ENCODE measurements at regions not wholly inside any gene's neighbourhood (a gene's known extent, or its start where the extent isn't known, plus 50 kb on each side); places are given as distances from the start of the nearest gene placed in this dataset.

- Histone ChIP-seq H3K27me3 (ENCODE audit: control insufficient read depth in 2 of 2, insufficient read depth in 2 of 2, low read length in 2 of 2) (no peaks in the 10 kb centered on the region), H3K9me3 (replicated peaks; ENCODE audit: control insufficient read depth, insufficient read depth, low read depth, low read length) (no peaks in the 10 kb centered on the region; the same call in none of the 2 replicates), H3K79me2 (ENCODE audit: control insufficient read depth, insufficient read depth, low read length) (no peaks in the 10 kb centered on the region), H3K9ac (ENCODE audit: insufficient read depth in 1 of 2, low read depth in 2 of 2, low read length in 2 of 2) (no peak overlapping the region), H3K36me3 (ENCODE audit: control insufficient read depth, insufficient read depth, low read length) (no peaks in the 10 kb centered on the region), H3K4me2 (ENCODE audit: insufficient read depth, low read length) (no peak overlapping the region), H2AFZ (ENCODE audit: low read depth, low read length) (no peak overlapping the region), H3K9me1 (ENCODE audit: control insufficient read depth, insufficient read depth, low read length) (no peaks in the 10 kb centered on the region), H3K4me1 (replicated peaks in 1 of 2; ENCODE audit: control insufficient read depth in 2 of 2, insufficient read depth in 2 of 2, low read length in 2 of 2) (no peaks in the 10 kb centered on the region), H3K4me3 (no peak overlapping the region), H4K20me1 (replicated peaks; ENCODE audit: control insufficient read depth, insufficient read depth, low read length) (no peaks in the 10 kb centered on the region), H3K27ac (ENCODE audit: extremely low read depth, low read depth, low read length) (no peak overlapping the region)
- no peak for ATAC-seq
- intact Hi-C loops (cut with micrococcal nuclease) (no loop called here), in situ Hi-C loops (cut with MboI) (no loop called here)
- no TSS peak for BruUV-seq (replicated peaks)
- TF ChIP-seq CCNT2 (IDR thresholded peaks at IDR 0.05; ENCODE audit: borderline replicate concordance, extremely low read depth, insufficient read length, low read depth, low read length) = no peak
- TF ChIP-seq CHCHD3 (CRISPR knock-in tag; IDR thresholded peaks at IDR 0.05) = no peak
- TF ChIP-seq ESRRA (IDR thresholded peaks at IDR 0.05; ENCODE audit: borderline replicate concordance, low read depth) = no peak
- no peak for TF ChIP-seq ZSCAN32 (CRISPR knock-in tag; IDR thresholded peaks at IDR 0.05)
- TF ChIP-seq STAT5A (IDR thresholded peaks at IDR 0.05; ENCODE audit: borderline replicate concordance, low read length) = no peak
- TF ChIP-seq MBD2 (IDR thresholded peaks at IDR 0.05; ENCODE audit: borderline replicate concordance, low read depth) = no peak
- no peak for FAIRE-seq
- ChIA-PET CTCF (ENCODE audit: low intra/inter-chr PET ratio) (no interaction called here), POLR2A (no interaction called here)
- 11% methylated on average over 1 of the region's 1 CpG for WGBS (ENCODE audit: insufficient coverage, low coverage, missing lambda C conversion rate)
- DNase-seq (ENCODE audit: extremely low read depth in 1 of 4, low spot score in 3 of 4) = no peak
Measured at GRCh38 chr1:194288238-194288637, 1101.8 kb upstream of the B3GALT2 start.

DNA sequence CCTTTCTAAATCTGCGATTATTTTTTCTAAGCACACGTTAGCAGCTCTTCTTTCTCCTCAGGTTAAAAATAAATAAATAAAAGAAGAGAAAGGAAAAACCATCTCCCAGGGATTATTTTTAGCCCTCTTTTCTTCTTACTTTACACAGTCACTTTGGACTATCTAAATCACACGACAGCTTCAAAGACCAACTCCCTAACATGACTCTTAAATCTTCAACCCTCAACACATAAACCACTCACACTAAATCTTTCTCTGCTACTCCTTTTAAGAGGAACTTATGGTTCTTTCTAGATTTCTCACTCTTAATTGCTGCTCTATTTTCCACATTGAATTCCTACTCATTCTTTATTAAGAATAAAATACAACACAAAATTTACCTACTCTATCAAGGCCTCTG lies 1095.0 kb upstream of the B3GALT2 start:
- H3K4me3 ChIP-seq = no peak overlapping the region
- ChIA-PET POLR2A (no interaction called here), CTCF (ENCODE audit: low intra/inter-chr PET ratio) (no interaction called here)
- H2AFZ ChIP-seq (ENCODE audit: low read depth, low read length) = no peak overlapping the region
- no peaks in the 10 kb centered on the region for H4K20me1 ChIP-seq (replicated peaks; ENCODE audit: control insufficient read depth, insufficient read depth, low read length)
- FAIRE-seq (no peak), DNase-seq (ENCODE audit: extremely low read depth in 1 of 4, low spot score in 3 of 4) (no peak), ATAC-seq (no peak)
- H3K4me1 ChIP-seq (replicated peaks in 1 of 2; ENCODE audit: control insufficient read depth in 2 of 2, insufficient read depth in 2 of 2, low read length in 2 of 2) = no peaks in the 10 kb centered on the region
- no peaks in the 10 kb centered on the region for H3K9me1 ChIP-seq (ENCODE audit: control insufficient read depth, insufficient read depth, low read length)
- 6% methylated on average over 3 of the region's 3 CpGs for WGBS (ENCODE audit: insufficient coverage, low coverage, missing lambda C conversion rate)
- H3K36me3 ChIP-seq (ENCODE audit: control insufficient read depth, insufficient read depth, low read length) = no peaks in the 10 kb centered on the region
- no peaks in the 10 kb centered on the region; the same call in 1 of the 2 replicates for H3K9me3 ChIP-seq (replicated peaks; ENCODE audit: control insufficient read depth, insufficient read depth, low read depth, low read length)
- H3K9ac ChIP-seq (ENCODE audit: insufficient read depth in 1 of 2, low read depth in 2 of 2, low read length in 2 of 2) = no peak overlapping the region
- no peaks in the 10 kb centered on the region for H3K79me2 ChIP-seq (ENCODE audit: control insufficient read depth, insufficient read depth, low read length)
- in situ Hi-C loops (cut with MboI) = no loop called here
- BruUV-seq (replicated peaks) = no TSS peak
- H3K4me2 ChIP-seq (ENCODE audit: insufficient read depth, low read length) = no peak overlapping the region
- intact Hi-C loops (cut with micrococcal nuclease) = no loop called here
- no peak overlapping the region for H3K27ac ChIP-seq (ENCODE audit: extremely low read depth, low read depth, low read length)
- no peaks in the 10 kb centered on the region for H3K27me3 ChIP-seq (ENCODE audit: control insufficient read depth in 2 of 2, insufficient read depth in 2 of 2, low read length in 2 of 2)
- TF ChIP-seq STAT6 (CRISPR knock-in tag; IDR thresholded peaks at IDR 0.05) (no peak), CBFB (CRISPR knock-in tag; IDR thresholded peaks at IDR 0.05) (no peak), PCBP2 (IDR thresholded peaks at IDR 0.05; ENCODE audit: low read depth, low read length, poor library complexity, severe bottlenecking) (no peak), MYC (IDR thresholded peaks at IDR 0.05; ENCODE audit: low read depth, low read length) (no peak), MYC (CRISPR knock-in tag; IDR thresholded peaks at IDR 0.05; ENCODE audit: borderline replicate concordance, low read depth) (no peak)

All from K562 (cell line).